ENCODE measurements at regions not wholly inside any gene's neighbourhood (a gene's known extent, or its start where the extent isn't known, plus 50 kb on each side); places are given as distances from the start of the nearest gene placed in this dataset.

DNA sequence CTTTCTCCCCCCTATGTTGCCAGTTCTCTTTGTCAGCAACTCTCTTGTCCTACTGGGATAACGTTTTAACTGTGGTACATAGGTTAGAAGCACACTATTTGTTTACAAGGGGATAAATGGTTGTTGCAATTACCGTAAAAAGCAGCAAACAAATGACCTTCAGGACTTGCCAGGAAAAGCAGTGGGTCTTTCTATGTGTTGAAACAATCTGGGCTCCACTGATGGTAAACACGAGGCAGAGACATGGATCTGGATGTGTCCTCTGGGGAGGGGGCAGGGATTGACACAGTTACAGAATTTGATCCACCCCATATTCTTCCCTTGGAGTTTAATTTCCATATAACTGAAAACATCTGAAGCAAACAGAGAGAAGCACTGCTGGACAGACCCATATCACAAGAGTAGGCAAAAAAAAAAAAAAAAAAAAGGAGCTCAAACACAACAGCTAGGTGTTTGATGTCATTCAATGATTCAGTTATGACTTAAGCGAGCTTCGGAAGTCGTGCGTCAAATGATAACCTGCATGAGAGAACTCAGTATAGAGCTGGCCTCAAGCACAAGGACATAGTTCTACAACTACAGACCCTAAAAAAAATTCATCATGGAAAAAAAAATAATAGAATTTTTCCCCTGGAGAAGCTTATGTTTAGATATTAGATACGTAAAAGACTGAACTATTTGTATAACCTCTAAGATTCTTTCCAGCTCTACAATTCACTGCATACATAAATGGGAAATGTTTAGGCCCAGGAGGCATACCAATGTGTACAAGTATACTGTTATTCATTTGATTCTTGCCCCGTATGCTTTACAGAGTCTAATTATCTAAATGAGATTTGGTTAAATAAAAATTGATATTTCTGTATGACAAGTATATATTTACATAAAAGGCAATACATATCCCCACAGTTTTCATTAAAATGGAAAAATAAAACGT lies 127.7 kb downstream of the ALDH8A1 start:
- TF ChIP-seq, protein P1, sequence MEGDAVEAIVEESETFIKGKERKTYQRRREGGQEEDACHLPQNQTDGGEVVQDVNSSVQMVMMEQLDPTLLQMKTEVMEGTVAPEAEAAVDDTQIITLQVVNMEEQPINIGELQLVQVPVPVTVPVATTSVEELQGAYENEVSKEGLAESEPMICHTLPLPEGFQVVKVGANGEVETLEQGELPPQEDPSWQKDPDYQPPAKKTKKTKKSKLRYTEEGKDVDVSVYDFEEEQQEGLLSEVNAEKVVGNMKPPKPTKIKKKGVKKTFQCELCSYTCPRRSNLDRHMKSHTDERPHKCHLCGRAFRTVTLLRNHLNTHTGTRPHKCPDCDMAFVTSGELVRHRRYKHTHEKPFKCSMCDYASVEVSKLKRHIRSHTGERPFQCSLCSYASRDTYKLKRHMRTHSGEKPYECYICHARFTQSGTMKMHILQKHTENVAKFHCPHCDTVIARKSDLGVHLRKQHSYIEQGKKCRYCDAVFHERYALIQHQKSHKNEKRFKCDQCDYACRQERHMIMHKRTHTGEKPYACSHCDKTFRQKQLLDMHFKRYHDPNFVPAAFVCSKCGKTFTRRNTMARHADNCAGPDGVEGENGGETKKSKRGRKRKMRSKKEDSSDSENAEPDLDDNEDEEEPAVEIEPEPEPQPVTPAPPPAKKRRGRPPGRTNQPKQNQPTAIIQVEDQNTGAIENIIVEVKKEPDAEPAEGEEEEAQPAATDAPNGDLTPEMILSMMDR (IDR thresholded peaks at IDR 0.05; ENCODE audit: low read depth, low read length, poor library complexity, severe bottlenecking): no peak
- no peak for TF ChIP-seq EZH2phosphoT487 (IDR thresholded peaks at IDR 0.05; ENCODE audit: borderline replicate concordance, low read length)

All from DOHH2 (cell line).